Type B pancreatic cell (in vitro differentiated cells): ENCODE measurements at regions not wholly inside any gene's neighbourhood (a gene's known extent, or its start where the extent isn't known, plus 50 kb on each side); places are given as distances from the start of the nearest gene placed in this dataset.
"Not testable (repeated sequence)": the region's sequence is repeated elsewhere in the genome, so short reads cannot be mapped to it uniquely, and the experiment has no call there.

Experiments used
- DNase-seq: peaks from one replicate; pipeline ENCODE4 v3.0.0; 2021; ENCODE audit warnings: mixed read lengths; ENCODE audit not compliant: unreplicated experiment; ENCODE audit errors: extremely low spot score
- H3K27ac Mint-ChIP-seq: 2 replicates; pipeline ENCODE4 v1.8.0; 2021; ENCODE audit warnings: mild to moderate bottlenecking, mixed read lengths
- H3K27me3 Mint-ChIP-seq: 2 replicates; pipeline ENCODE4 v1.8.0; 2021; ENCODE audit warnings: mixed read lengths
- H3K36me3 Mint-ChIP-seq: 2 replicates; pipeline ENCODE4 v1.8.0; 2021; ENCODE audit warnings: mixed read lengths
- H3K4me1 Mint-ChIP-seq: one replicate; pipeline ENCODE4 v1.8.0; 2021; ENCODE audit warnings: mixed read lengths; ENCODE audit not compliant: unreplicated experiment
- H3K4me3 Mint-ChIP-seq: 2 replicates; pipeline ENCODE4 v1.8.0; 2021; ENCODE audit warnings: mild to moderate bottlenecking, mixed read lengths
- H3K9me3 Mint-ChIP-seq: 2 replicates; pipeline ENCODE4 v1.8.0; 2021; ENCODE audit warnings: mixed read lengths
- TF ChIP-seq, protein P1 (sequence below): fragments of 200-600 bp; sonication (generic); conservative IDR thresholded peaks from 2 replicates; pipeline ENCODE4 v1.5.0; 2021; ENCODE audit warnings: antibody characterized with exemption, mild to moderate bottlenecking

DNA sequence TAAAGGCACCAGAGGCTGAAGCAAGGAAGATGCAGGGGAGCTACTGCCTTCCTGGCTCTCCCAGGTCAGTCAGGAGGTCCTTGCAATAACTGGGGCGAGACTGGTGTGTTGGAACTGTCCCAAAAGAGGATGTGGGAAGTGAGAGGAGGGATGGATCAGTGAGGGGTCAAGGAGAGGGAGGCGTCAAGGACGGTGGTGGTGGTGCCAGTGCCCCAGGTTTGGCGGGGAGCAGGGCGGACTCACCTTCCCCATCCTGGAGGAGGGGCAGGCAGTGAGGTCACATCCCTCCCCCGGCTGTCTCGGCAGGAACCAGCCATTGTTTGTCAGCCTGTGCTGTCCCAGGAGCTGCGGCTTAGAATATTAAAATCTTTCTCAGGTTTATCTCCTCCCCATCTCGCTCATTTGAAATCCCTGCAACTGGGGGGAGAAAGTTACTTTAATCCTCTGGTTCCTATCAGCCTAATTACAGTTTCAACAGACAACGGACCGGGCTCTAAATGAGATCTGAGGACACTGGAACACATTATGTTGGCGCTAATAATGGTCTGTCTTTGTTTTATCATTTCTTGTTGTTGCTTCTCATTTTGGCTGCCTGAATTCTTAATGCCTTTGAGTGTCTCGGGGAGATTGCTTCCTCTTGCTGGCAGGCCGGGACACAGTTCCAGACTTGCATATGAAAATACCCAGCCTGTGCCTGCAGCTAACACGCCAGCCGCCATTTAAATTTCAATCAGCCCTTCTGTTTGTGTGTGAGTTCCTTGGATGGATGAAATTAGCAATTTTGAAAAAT lies 387.5 kb downstream of the RPS24 start:
- Mint-ChIP-seq H3K4me3 (peak overlapping the region; percentile 37), H3K9me3 (peaks cover 2% of the 10 kb centered on the region), H3K36me3 (no peaks in the 10 kb centered on the region), H3K4me1 (peaks cover 34% of the 10 kb centered on the region), H3K27ac (no peak overlapping the region), H3K27me3 (peaks cover 4% of the 10 kb centered on the region)
- no peak for DNase-seq
- TF ChIP-seq, protein P1, sequence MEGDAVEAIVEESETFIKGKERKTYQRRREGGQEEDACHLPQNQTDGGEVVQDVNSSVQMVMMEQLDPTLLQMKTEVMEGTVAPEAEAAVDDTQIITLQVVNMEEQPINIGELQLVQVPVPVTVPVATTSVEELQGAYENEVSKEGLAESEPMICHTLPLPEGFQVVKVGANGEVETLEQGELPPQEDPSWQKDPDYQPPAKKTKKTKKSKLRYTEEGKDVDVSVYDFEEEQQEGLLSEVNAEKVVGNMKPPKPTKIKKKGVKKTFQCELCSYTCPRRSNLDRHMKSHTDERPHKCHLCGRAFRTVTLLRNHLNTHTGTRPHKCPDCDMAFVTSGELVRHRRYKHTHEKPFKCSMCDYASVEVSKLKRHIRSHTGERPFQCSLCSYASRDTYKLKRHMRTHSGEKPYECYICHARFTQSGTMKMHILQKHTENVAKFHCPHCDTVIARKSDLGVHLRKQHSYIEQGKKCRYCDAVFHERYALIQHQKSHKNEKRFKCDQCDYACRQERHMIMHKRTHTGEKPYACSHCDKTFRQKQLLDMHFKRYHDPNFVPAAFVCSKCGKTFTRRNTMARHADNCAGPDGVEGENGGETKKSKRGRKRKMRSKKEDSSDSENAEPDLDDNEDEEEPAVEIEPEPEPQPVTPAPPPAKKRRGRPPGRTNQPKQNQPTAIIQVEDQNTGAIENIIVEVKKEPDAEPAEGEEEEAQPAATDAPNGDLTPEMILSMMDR = no peak

DNA sequence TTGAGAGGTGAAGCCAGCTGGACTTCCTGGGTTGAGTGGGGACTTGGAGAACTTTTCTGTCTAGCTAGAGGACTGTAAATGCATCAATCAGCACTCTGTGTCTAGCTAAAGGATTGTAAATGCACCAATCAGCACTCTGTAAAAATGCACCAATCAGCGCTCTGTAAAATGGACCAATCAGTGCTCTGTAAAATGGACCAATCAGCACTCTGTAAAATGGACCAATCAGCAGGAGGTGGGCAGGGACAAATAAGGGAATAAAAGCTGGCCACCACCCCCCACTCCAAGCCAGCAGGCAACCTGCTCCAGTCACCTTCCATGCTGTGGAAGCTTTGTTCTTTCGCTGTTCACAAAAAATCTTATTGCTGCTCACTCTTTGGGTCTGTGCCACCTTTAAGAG lies 390.4 kb downstream of the RPS24 start:
- not testable (repeated sequence) for H3K36me3 Mint-ChIP-seq, H3K9me3 Mint-ChIP-seq, DNase-seq, H3K27me3 Mint-ChIP-seq, H3K27ac Mint-ChIP-seq, H3K4me3 Mint-ChIP-seq
- peaks cover 23% of the 10 kb centered on the region for H3K4me1 Mint-ChIP-seq

GRCh38 chr10:78424723-78425122 lies 391.1 kb downstream of the RPS24 start:
- Mint-ChIP-seq H3K4me1 (peaks cover 21% of the 10 kb centered on the region), H3K36me3 (no peaks in the 10 kb centered on the region), H3K27me3 (peaks cover 4% of the 10 kb centered on the region), H3K27ac (no peak overlapping the region), H3K4me3 (no peak overlapping the region), H3K9me3 (no peaks in the 10 kb centered on the region)
- TF ChIP-seq, protein P1 = peak; percentile 56
- DNase-seq = no peak

- H3K4me3 Mint-ChIP-seq = no peak overlapping the region
- H3K9me3 Mint-ChIP-seq = no peaks in the 10 kb centered on the region
- no peak for DNase-seq
- H3K27ac Mint-ChIP-seq = no peak overlapping the region
- TF ChIP-seq, protein P1 = no peak
- H3K36me3 Mint-ChIP-seq = no peaks in the 10 kb centered on the region
- H3K4me1 Mint-ChIP-seq = peaks cover 7% of the 10 kb centered on the region
- no peaks in the 10 kb centered on the region for H3K27me3 Mint-ChIP-seq
These were observed 392.5 kb downstream of the RPS24 start for GRCh38 chr10:78426181-78426580.

DNA sequence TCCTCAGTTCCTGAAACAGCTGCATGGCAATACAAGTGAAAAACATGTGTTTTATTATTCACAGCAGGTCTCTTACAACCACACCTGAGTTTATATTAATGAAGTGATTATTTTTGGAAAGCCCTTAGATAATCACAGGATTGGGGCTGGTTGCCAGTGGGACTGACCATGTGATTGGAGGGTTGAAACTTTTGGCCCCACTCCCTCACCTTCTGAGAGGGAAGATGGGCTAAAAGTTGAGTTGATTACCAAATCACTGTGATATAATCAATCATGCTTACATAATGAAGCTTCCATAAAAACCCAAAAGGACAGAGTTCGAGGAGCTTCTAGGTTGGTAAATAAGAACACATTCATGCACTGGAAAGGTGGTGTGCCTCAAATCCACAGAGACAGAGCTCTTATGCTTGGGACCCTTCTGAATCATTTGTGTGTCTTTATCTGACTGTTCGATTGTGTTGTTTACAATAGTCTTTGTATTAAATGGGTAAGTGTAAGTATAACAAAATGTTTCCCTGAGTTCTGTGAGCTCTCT lies 393.9 kb downstream of the RPS24 start:
- H3K4me1 Mint-ChIP-seq = no peaks in the 10 kb centered on the region
- no peaks in the 10 kb centered on the region for H3K27me3 Mint-ChIP-seq
- no peaks in the 10 kb centered on the region for H3K36me3 Mint-ChIP-seq
- DNase-seq = no peak
- no peak overlapping the region for H3K4me3 Mint-ChIP-seq
- no peaks in the 10 kb centered on the region for H3K9me3 Mint-ChIP-seq
- no peak overlapping the region for H3K27ac Mint-ChIP-seq
- TF ChIP-seq, protein P1 = no peak

GRCh38 chr10:78428579-78428978 lies 394.9 kb downstream of the RPS24 start:
- H3K4me1 Mint-ChIP-seq = peaks cover 5% of the 10 kb centered on the region
- H3K9me3 Mint-ChIP-seq = no peaks in the 10 kb centered on the region
- no peak overlapping the region for H3K27ac Mint-ChIP-seq
- no peaks in the 10 kb centered on the region for H3K36me3 Mint-ChIP-seq
- TF ChIP-seq, protein P1 = no peak
- no peak for DNase-seq
- no peak overlapping the region for H3K4me3 Mint-ChIP-seq
- no peaks in the 10 kb centered on the region for H3K27me3 Mint-ChIP-seq
